ENCODE measurements at regions not wholly inside any gene's neighbourhood (a gene's known extent, or its start where the extent isn't known, plus 50 kb on each side); places are given as distances from the start of the nearest gene placed in this dataset.

DNA sequence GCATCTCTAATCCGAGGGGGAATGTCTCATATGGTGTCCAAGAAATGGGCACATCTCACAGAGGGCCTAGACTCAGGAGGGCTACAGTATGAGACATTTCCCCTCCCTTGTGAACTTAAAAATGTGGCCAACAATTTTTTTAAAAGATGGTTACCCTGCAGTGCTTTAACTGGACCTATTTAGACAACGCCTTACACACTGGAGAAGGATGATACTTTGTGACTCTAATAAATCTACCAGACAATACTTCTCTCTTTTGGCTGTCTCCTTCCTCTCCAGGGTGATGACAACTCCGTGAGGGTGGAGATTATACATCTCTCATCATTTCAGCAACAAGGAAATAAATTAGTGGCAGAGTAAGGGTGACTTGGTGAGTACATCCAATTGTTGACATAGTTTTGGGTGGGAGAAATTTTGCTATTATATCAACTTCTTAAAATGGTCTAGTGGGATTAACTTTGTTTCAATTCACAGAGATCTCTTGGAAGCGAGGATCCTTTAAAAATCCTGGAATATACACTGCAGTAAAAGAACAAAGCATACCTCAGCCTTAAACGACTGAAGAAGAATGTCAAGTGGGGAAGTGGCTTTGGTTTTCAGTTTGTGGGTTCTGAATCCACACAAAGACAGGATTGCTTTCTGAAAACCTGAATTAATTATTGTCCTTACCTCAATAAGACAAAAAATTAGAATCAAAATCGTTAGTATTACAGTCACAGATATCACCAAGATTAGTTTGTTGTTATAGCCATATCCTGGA, 89.8 kb downstream of the KPNA2 start:
- no peak for TF ChIP-seq POLR2A (IDR thresholded peaks at IDR 0.05)
- TF ChIP-seq, protein P1, sequence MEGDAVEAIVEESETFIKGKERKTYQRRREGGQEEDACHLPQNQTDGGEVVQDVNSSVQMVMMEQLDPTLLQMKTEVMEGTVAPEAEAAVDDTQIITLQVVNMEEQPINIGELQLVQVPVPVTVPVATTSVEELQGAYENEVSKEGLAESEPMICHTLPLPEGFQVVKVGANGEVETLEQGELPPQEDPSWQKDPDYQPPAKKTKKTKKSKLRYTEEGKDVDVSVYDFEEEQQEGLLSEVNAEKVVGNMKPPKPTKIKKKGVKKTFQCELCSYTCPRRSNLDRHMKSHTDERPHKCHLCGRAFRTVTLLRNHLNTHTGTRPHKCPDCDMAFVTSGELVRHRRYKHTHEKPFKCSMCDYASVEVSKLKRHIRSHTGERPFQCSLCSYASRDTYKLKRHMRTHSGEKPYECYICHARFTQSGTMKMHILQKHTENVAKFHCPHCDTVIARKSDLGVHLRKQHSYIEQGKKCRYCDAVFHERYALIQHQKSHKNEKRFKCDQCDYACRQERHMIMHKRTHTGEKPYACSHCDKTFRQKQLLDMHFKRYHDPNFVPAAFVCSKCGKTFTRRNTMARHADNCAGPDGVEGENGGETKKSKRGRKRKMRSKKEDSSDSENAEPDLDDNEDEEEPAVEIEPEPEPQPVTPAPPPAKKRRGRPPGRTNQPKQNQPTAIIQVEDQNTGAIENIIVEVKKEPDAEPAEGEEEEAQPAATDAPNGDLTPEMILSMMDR (IDR thresholded peaks at IDR 0.05): no peak
- TF ChIP-seq POLR2AphosphoS5 (IDR thresholded peaks at IDR 0.05): no peak
- no peak for TF ChIP-seq EP300 (IDR thresholded peaks at IDR 0.05; ENCODE audit: low read depth)
